Ishikawa (cell line): ENCODE measurements at regions not wholly inside any gene's neighbourhood (a gene's known extent, or its start where the extent isn't known, plus 50 kb on each side); places are given as distances from the start of the nearest gene placed in this dataset.

ENCODE experiments used
- CEBPB ChIP-seq: IDR thresholded peaks from 2 replicates; pipeline ENCODE4 v1.6.1; 2012
- CREB1 ChIP-seq: IDR thresholded peaks from 2 replicates; pipeline ENCODE4 v1.6.1; 2012; ENCODE audit warnings: low read depth
- EGR1 ChIP-seq: IDR thresholded peaks from 2 replicates; pipeline ENCODE4 v1.6.1; 2012
- EP300 ChIP-seq: IDR thresholded peaks from 2 replicates; pipeline ENCODE4 v1.6.1; 2012; ENCODE audit warnings: borderline replicate concordance
- FOXM1 ChIP-seq: IDR thresholded peaks from 2 replicates; pipeline ENCODE4 v1.6.1; 2012; ENCODE audit warnings: low read depth, borderline replicate concordance
- NFIC ChIP-seq: IDR thresholded peaks from 2 replicates; pipeline ENCODE4 v1.6.1; 2012
- RAD21 ChIP-seq: IDR thresholded peaks from 2 replicates; pipeline ENCODE4 v1.6.1; 2012; ENCODE audit warnings: low read depth
- TAF1 ChIP-seq: IDR thresholded peaks from 2 replicates; pipeline ENCODE4 v1.6.1; 2012; ENCODE audit warnings: low read depth, mild to moderate bottlenecking
- TCF12 ChIP-seq: IDR thresholded peaks from 2 replicates; pipeline ENCODE4 v1.6.1; 2012; ENCODE audit warnings: low read depth
- TEAD4 ChIP-seq: IDR thresholded peaks from 2 replicates; pipeline ENCODE4 v1.6.1; 2012
- USF1 ChIP-seq: IDR thresholded peaks from 2 replicates; pipeline ENCODE4 v1.6.1; 2012
- YY1 ChIP-seq: IDR thresholded peaks from 2 replicates; pipeline ENCODE4 v1.6.1; 2012; ENCODE audit warnings: low read depth
- ZBTB7A ChIP-seq: IDR thresholded peaks from 2 replicates; pipeline ENCODE4 v1.6.1; 2012; ENCODE audit warnings: low read depth
- TF ChIP-seq, protein P1 (sequence below): IDR thresholded peaks from 2 replicates; pipeline ENCODE4 v1.6.1; 2012; ENCODE audit warnings: low read depth, mild to moderate bottlenecking
- TF ChIP-seq, protein P2 (sequence below): IDR thresholded peaks from 2 replicates; pipeline ENCODE4 v1.6.1; 2012

DNA sequence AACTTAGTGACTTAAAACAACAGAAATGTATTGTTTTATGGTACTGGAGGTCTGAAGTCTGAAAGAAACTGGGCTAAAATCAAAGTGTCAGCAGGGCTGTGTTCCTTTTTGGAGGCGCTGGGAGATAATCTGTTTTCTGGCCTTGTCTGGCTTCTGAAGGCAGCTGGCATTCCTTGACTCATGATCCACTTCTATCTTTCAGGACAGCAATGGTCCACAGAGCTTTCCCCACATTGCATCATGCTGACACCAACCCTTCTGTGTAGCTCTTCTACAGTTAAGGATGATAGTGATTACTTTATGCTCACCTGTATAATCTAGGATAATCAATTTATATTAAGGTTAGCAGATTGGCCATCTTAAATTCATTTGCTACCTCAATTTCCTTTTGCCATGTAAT, 392.1 kb downstream of the TDRD15 start:
- no peak for TF ChIP-seq CEBPB
- TF ChIP-seq FOXM1 = no peak

DNA sequence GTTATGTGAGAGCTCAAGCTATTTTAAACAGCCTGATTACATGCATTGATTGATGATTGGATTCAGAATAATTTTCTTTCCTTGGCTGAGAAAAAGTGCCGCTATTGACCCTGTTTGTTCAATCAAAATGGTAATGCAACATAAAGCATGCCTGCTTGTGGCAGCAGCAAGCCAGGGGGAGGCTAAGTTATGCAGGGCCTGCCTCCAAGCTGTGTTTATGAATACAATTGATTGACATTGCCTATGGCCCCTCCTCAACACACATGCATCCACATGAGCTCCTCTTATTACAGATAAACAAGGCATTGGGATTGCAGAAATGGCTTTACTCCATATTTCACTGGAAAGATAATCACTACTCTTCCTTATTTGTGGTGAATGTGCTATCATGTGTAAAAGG, 395.6 kb downstream of the TDRD15 start:
- TF ChIP-seq FOXM1 (no peak), RAD21 (no peak), TAF1 (no peak), NFIC (no peak), CREB1 (no peak), TCF12 (no peak), ZBTB7A (no peak)
- TF ChIP-seq, protein P1, sequence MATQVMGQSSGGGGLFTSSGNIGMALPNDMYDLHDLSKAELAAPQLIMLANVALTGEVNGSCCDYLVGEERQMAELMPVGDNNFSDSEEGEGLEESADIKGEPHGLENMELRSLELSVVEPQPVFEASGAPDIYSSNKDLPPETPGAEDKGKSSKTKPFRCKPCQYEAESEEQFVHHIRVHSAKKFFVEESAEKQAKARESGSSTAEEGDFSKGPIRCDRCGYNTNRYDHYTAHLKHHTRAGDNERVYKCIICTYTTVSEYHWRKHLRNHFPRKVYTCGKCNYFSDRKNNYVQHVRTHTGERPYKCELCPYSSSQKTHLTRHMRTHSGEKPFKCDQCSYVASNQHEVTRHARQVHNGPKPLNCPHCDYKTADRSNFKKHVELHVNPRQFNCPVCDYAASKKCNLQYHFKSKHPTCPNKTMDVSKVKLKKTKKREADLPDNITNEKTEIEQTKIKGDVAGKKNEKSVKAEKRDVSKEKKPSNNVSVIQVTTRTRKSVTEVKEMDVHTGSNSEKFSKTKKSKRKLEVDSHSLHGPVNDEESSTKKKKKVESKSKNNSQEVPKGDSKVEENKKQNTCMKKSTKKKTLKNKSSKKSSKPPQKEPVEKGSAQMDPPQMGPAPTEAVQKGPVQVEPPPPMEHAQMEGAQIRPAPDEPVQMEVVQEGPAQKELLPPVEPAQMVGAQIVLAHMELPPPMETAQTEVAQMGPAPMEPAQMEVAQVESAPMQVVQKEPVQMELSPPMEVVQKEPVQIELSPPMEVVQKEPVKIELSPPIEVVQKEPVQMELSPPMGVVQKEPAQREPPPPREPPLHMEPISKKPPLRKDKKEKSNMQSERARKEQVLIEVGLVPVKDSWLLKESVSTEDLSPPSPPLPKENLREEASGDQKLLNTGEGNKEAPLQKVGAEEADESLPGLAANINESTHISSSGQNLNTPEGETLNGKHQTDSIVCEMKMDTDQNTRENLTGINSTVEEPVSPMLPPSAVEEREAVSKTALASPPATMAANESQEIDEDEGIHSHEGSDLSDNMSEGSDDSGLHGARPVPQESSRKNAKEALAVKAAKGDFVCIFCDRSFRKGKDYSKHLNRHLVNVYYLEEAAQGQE = no peak

DNA sequence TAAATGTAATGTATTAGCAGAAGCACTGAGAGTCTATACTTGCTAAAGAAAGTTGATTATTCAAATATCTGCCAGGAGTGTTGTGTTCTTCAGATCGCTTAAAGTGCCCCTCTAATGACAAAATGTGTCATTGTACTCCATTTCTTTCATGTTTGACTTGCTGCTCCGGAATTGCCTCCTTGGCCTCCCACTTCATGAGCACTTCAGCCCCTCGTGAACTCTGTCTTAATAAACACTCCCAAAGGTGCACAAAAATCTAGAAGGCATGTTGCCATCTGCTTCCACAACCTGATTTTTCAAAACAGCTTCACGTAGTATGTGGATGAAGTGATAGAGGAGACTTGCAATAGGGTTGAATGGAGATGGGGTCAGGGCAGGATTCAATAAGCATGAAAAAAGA, 396.1 kb downstream of the TDRD15 start:
- TF ChIP-seq, protein P1 = no peak
- TF ChIP-seq TCF12 (no peak), EGR1 (no peak), FOXM1 (no peak), YY1 (no peak), RAD21 (no peak), CEBPB (no peak)

DNA sequence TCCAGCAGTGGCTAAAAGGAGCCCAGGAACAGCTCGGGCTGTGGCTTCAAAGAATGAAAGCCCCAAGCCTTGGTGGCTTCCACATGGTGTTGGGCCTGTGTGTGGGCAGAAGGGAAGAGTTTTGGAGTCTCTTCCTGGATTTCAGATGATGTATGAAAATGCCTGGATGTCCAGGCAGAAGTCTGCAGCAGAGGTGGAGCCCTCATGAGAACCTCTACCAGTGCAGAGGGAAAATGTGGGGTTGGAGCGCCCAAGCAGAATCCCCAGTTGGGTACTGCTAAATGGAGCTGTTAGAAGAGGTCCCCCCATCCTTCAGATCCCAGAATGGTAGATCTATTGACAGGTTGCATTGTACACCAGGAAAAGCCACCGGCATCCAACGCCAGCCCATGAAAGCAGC, 412.1 kb downstream of the TDRD15 start:
- TF ChIP-seq CREB1 = no peak
- TF ChIP-seq CEBPB = no peak
- TF ChIP-seq RAD21 = no peak
- TF ChIP-seq NFIC = no peak
- no peak for TF ChIP-seq TEAD4
- no peak for TF ChIP-seq FOXM1
- no peak for TF ChIP-seq TAF1
- TF ChIP-seq, protein P2, sequence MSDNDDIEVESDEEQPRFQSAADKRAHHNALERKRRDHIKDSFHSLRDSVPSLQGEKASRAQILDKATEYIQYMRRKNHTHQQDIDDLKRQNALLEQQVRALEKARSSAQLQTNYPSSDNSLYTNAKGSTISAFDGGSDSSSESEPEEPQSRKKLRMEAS = no peak
- TF ChIP-seq, protein P1 = no peak
- TF ChIP-seq EGR1 = no peak
- no peak for TF ChIP-seq EP300
- no peak for TF ChIP-seq YY1
- TF ChIP-seq USF1 = no peak
- TF ChIP-seq TCF12 = no peak
- no peak for TF ChIP-seq ZBTB7A

DNA sequence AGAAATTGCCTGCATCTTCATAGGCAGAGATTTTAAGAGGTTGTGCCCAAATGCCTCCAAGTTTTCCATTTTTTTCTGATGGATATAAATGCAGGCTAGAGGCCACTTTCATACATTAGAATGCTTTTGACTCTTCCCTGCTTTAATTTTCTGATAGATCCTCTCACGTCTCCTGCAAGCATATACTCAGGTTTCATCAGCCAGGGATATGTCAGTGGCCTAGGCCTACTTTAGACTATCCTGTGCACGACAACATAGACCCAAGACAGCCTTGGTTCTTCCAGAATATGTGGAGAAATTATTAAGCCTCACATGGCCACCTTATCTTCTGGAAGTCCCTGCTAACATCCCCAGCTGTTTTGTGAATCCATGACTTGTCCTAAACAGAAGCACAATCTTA, 415.9 kb downstream of the TDRD15 start:
- TF ChIP-seq CEBPB (no peak), CREB1 (no peak), RAD21 (no peak), EP300 (no peak), FOXM1 (no peak), YY1 (no peak), USF1 (no peak)
- TF ChIP-seq, protein P1 = no peak
